Activated CD8-positive, alpha-beta memory T cell treated with anti-CD3 and anti-CD28 coated beads for 1 hour (primary cell): ENCODE measurements at regions not wholly inside any gene's neighbourhood (a gene's known extent, or its start where the extent isn't known, plus 50 kb on each side); places are given as distances from the start of the nearest gene placed in this dataset.
"Not testable (repeated sequence)": the region's sequence is repeated elsewhere in the genome, so short reads cannot be mapped to it uniquely, and the experiment has no call there.

Source experiments
- DNase-seq, 2 donors: peaks; one replicate each; pipeline ENCODE4 v3.0.0-alpha.2; 2020; ENCODE audit warnings: low read depth in 1 of 2; ENCODE audit errors: extremely low read depth in 1 of 2

DNA sequence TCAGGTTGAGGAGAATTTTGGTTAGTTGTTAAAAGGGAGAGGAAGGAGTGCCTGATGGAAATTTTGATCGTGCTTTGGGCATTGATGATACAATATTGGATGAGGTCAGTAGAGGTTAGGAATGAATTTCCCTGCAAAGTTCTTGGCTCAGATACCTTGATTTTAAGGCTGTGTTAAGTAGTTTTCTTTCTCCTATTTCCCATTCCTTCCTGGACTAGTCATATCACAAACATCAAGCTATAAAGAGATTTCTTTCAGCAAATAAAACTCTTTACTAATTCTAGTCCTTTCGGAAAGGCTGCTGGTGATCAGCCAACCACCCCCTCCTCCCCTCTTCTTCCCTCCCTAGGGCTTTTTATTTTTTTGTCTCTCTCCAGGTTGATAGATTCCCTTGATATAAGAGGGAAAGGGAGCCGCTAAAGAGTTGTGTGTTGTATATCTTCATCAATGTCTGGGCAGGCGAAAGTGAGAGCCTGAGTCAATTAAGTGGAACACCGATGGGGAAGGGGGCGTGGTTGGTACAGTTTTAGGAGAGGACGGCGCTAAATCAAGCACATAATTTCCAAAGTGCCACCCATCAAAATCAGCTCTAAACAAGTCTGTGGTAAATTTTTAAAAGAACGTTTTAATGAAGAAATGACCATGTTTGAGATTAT is 100.1 kb upstream of the PLXNA2 start:
- DNase-seq, result no peak

DNA sequence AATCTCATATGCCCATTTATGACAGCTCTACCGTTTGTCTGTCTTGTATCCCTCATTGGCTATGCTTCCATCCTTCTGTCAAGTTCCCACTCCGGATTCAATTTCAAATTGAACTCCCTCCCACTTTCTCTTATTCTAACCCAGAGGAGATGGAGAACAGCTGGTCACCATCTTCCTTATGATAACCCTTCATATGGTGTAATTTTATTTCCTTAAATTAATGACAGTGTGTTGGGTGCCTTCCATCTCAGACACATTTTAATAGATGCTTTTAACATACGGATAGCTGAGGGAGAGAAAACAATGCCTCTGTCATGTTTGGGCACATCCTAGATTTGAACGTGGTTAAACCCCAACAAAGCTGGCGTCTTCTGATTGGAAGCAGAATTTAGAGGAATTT is 103.0 kb upstream of the PLXNA2 start:
- DNase-seq, result no peak

DNA sequence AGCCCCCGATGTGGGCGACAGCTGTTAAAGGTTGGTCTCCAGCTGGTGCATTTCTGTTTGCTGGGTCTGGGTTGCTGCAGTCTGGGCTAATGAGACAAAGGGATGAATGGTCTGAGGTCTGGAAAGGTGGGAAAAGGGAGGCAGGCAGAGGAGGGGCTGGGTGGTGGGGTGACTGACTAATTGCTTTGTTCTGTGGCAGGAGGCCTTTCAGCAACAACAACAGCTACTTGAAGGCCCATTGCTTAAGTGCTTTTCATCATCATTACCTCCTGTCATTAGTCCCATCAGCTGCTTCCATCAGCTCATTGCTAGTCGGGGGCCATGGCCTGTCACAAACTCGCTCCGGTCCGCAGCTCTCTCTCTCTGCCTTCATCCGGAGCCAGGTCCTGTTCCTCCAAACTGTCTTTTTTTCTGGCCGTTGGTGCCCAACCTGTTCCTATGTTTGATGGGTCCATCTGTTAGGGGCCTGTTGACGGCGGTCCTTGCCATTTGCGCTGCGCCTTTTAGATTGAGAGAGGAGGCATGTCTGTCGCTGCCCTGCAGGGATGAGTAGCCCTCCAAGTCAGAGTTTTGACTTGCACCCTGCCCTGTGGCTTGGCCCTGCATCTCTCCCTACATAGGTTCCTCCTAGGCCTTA is 105.6 kb upstream of the PLXNA2 start:
- no peak for DNase-seq

DNA sequence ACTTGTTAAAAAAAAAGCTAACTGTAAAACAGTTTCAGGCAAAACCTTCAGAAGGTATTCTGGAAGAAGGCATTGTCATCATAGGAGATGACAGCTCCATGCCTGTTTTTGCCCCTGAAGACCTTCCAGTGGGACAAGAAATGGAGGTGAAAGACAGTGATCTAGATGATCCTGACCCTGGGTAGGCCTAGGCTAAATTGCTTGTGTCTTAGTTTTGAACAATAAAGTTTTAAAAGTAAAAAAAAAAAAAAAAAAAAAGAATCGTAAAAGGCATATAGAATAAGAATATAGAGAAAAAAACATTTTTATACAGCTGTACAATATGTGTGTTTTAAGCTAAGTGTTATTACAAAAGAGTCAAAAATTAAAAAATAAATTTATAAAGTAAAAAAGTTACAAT is 106.6 kb upstream of the PLXNA2 start:
- DNase-seq, result no peak

DNA sequence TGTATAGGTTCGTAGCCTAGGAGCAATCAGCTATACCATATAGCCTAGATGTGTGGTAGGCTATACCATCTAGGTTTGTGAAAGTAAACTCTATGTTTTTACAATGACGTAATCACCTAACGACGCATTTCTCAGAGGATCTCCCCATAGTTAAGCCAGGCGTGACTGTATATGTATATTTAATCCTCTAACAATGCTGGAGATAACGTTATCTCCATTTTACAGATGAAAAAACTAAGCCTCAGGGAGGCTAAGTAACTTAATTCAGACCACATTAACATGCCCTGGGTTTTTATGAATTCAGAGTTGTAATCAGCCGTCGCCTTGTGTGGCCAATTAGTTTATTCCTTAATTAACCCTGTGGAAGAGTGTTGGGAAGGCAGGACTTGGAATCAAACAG is 107.7 kb upstream of the PLXNA2 start:
- DNase-seq, result no peak

DNA sequence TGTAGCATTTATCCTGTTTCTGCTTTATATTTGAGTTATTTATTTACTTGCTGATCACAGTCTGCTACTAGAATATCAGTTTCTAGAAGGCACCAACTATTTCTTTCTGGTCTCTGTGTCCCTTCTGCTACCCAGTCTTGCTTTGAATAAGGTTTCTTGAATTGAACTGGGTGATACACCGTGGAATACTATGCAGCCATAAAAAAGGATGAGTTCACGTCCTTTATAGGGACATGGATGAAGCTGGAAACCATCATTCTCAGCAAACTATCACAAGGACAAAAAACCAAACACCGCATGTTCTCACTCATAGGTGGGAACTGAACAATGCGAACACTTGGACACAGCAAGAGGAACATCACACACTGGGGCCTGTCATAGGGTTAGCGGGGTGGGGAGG is 109.6 kb upstream of the PLXNA2 start:
- not testable (repeated sequence) for DNase-seq

DNA sequence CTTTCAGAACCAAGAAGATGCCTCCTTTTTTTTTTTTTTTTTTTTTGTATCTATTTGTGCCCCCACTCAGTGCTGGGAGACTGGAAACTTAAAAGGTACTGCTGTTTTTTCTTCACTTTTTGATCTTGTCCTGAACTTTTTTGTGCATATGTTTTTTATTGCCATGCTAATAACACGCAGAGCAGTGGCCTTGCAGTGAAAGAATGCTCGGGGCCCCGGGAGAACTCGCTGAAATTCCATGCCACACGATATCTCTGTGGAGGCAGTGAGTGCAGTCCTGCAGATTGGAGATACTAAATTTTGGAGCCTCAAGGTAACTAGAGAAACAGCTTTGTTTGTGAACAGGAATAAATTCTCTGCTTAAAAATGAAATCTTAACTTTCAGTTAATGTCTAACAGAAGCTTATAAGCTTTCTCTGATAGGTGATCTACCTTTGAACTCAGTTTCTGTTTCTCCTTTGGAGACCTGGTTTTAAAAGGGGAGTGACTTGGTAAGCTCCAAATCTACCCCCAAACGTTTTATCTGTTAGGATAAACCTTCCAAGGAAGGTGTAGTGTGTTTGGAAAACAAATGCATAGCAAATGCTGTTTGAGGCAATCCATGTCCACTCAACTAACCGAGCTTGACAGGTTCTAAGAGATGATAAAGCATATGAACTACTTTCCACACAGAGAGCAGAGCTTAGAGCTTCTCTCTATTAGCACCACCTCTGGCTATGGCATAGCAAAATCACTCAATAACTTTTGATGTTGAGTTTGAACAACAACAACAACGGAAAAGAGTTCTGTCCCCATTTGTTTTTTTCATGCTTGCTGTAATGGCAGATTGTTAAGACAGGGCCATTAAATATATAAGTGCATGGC is 113.7 kb upstream of the PLXNA2 start:
- DNase-seq, result no peak

DNA sequence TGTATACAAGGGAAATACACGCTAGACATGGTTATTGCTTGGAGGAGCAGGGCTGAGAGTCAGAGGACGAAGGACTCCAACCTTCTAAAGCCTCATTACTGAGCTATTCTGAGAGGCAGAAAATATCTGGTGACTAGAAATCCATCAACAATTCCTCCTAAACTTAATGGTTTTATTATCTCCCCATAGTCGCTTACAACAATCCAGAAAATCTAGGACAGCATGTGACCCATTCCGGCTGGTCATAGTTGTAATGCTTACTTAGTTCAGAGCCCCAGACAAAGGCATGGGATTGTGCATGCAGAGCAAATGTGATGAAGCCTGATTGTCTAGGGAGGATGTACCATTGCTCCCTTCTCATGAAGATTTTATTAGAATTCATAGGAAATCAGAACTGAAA is 114.5 kb upstream of the PLXNA2 start:
- DNase-seq, result no peak

DNA sequence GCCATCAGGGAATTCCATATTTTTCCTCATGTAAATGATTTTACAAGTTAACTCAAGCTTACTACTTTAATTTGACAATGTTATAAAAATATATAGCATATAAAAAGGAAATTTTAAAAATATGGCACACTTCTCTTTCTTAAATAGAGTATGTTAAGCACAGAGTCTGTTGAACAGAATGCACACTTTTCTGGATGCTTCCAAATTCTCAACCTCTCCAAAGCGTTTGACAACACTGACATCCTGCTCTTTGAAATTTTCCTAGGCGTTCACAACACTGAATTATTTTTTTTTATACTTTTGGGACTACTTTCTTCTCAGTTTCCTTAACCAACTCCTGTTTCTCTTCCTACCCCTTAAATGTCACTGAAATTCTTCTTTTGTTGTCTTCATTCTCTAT is 117.8 kb upstream of the PLXNA2 start:
- DNase-seq, result no peak

DNA sequence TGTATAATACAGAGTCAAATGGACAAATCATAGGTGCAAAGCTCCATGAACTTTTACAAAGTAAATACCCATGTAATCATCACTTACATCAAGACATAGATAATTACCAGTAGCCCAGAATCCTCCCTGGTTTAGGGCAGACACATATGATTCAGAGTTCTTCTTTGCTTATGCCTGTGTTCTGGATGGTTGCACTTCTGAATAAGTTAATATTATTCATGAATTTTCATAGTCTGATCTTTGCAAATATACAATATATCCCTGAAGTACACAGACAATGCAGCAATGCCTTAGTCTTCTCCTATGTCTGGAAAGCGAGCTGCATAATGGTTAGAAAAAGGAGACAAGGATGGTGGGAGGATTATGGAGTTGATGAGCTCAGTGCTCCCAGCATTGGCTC is 122.4 kb upstream of the PLXNA2 start:
- no peak for DNase-seq

DNA sequence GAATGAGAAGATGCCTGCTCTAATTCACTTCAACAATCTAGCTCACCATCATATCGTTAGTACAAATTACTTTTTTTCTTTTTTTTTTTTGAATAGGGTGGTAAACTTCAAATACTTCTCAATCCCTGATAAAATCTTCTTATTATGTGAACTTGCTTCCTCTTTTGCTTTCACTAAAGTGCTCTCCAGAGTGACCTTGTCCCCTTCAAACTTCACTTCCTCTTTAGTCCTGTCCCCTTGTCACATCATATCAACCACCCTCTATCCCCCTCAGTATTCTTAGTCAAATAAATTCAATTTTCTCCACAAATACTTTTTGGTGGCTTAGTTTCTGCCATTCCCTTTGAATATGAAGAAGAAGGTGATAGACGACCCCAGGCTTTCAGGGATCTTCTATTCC is 124.9 kb upstream of the PLXNA2 start:
- no peak for DNase-seq

DNA sequence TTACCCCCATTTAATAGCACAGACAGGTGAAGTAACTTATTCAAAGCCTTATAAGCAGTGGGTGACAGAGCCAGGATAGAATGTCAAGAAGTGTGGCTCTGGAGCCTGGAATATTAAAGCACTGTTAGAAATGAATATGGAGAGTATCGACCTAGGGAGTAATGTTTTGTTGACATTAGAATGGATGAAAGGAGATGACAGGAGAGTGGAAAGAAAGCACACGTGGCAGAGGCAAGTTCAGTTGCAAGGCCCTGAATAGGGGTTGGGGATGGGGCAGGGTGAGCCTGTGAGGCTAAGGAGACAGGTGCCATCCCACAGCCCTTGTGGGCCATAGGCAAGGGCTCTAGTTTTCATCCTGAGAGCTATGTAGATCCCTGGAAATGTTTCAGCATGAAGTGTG is 125.5 kb upstream of the PLXNA2 start:
- DNase-seq, result no peak

DNA sequence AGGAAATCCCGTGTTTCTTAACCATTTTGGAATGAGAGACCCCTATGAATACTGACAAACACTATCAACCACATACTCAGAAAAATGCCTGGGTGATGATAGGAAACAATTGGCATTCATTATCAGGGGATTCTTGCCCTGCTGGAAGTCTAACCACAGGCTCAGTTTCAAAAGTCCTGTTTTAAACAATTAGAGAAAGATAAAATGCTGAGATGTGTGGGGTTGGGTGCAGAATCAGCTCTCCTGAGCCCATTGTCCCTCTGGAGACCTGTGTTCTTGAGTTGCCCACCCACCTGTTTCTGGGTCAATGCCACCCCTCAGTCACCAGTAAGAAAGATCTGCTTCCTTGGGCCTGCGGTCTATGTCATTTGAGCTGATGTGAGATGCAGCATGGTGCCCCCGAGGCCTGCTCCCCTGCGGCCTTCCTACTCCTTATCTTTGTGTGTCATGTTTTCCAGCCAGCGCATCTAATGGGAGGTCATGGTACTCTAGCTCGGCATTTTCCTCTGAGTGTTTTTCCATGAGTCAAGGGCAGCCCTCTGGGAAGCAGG is 130.3 kb upstream of the PLXNA2 start:
- no peak for DNase-seq

DNA sequence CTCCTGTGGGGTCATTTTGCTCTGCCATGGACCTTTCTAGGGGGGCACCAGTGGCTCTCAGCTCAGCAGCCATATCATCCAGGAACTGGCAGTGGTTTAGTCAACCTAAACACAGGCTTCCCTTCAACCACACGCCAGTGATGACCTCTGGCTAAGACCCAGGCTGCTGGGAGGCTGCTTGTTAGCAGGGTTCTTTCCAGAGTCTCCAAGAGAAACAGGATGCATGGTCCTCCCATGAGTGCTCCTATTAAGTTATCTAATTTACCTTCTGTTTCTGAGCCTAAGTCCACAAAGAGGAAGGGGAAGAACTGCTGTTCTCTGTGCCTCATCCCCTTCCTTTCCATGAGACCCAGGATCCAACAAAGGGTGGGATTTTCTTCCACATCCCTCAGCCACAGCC is 137.3 kb upstream of the PLXNA2 start:
- DNase-seq, result no peak

DNA sequence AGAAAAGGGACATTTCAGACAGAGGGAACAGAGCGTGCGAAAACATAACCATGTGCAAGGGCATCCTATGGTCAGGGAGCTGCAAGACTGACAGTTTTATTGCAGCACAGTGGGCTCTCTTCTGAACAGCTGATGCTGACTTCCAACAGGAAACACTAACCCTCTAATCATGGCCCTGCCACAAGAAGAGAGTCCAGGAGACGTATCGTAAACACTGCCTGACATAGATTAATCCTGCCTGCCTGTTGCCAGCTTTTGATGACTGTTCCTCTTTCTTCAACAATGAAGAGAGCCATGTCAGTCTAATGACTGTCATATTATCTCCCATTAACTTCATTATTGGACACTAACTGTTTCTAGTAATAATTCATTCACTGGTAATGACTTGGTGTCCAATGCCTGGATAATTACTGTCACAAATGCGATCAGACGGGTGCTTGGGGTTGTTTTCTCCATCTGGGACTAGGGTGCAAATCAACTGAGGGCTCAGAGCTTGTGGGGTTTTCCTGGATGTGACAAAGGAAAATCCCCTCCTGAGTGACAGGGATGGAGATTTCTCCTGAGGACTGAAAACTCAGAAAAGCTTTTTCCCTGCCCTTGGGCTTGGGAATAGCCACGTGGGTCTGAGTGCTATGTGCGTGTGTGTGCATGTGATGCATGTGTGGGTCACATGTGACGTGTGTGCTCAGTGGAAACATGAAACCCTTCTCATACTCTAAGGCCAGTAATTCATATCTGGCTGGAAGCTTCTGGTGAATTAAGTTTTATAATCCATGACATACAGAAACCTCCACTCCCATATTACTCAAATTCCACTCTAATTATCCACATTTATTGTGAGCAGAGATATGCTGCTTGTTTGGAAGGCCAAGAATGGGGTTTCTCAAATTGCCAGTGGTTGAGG is 144.0 kb upstream of the PLXNA2 start:
- DNase-seq, result no peak

DNA sequence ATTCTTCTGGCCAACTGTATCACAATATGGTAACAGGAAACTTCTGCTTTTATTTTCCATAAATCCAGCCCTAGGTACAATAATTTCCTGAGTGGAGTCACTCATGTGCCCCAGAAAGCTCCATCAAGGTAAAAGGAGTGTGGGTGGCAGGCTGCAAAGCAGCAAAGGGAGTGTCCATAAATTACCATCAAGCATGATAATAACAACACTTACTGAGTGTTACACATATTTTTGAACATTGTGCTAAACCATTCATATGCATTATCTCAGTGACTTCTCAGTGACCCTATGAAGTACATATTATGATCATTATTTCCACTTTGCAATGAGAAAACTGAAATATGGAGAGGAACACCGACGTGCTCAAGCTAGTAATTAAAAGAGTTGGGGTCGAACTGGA is 149.2 kb upstream of the PLXNA2 start:
- DNase-seq, result no peak

DNA sequence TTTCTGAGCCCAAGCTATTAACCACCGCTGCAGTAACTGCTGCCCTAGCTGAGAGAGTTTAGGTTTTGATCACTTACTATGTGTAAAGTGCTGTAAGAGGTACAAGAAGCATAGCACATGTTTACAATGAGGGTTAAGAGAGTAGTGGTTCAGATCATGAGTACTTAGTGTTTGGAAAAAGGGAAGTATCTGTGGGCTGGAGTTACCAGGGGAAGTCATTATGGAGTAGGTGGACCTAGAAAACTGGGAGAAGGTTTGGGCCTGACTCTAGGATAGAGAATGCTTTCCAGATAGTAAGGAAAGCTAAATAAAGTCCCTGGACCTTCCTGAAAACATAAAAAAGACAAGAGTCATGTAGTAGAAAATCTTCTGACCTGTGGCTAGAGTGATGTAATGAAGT is 149.6 kb upstream of the PLXNA2 start:
- DNase-seq, result no peak

DNA sequence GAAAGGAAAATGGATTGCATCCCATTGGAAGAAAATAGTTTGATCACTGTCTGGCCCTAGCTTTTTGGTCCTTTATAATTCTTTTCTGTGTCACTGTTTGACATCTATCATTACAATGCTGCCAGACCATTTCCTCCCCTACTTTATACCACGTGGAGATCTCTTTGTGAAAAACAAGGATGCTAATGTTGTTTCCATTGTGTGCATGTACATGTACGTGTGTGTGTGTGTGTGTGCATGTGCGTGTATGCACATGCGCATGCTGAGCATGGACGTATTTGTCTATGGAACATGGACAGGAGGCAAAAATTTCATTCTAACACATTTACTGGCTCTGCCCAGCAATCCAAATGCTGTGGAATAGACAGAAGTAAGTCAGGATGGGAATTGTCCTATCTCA is 153.1 kb upstream of the PLXNA2 start:
- DNase-seq, result no peak

DNA sequence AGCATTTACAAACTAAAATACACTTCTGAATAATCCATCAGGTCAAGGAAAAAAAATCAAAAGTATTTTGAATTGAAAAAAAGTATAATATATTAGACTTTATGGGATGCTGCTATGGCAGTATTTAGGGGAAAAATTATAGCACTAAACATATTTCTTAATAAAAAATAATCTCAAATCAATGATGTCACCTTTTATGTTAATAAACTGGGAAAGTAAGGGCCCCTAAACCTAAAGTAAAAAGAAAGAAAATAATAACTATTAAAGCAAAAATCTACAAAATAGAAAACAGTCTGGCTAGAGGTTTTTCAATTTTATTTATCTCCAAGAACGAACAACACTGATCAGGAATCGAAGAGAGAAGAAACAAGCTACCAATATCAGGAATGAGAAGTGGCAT is 160.8 kb upstream of the PLXNA2 start:
- DNase-seq, result no peak

DNA sequence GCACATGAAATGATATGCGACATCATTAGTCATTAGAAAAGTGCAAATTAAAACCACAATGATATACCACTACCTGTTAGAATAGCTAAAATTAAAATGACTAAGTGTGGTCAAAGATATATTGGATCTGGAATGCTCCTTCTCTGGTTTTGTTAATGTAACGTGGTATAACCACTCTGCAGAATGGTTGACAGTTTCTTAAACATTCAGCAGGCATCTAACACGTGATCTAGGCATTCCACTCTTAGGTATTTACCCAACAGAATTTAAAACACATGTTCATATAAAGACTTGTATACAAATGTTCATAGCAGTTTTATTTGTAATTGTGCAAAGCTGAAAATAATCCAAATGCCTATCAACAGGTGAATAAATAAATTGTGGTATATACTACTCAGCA is 165.0 kb upstream of the PLXNA2 start:
- DNase-seq, result no peak

DNA sequence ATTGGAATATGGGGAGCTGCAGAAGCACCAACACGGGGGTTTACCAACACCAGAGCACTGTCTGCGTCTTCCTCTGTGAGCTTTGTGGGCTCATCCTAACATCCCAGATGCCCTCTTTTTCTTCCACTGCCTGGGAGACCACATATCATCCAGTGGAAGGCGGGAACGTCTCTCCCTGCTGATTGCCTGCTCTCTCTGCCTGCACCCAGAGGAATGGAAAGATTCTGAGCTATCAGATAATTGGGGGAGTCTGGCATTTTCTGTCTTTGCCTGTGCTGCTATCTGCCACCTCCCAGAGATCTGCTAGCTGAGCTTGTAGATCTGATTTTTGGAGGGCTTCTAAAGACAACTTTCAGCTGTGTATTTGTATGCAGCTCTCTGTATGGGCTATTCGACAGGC is 166.2 kb upstream of the PLXNA2 start:
- no peak for DNase-seq
